Activated T-helper 2 cell treated with anti-CD3 and anti-CD28 coated beads, Interferon-gamma antibody, Interleukin-2, Interleukin-4, amounts not matched to agents 10 μg/mL and 5 μg/mL and 100 μg/mL, durations not matched to agents 14 hours and 24 hours and 36 hours (primary cell): ENCODE measurements at regions not wholly inside any gene's neighbourhood (a gene's known extent, or its start where the extent isn't known, plus 50 kb on each side); places are given as distances from the start of the nearest gene placed in this dataset.
"Not testable (repeated sequence)": the region's sequence is repeated elsewhere in the genome, so short reads cannot be mapped to it uniquely, and the experiment has no call there.

ENCODE experiments used
- DNase-seq: peaks from one replicate; pipeline ENCODE4 v3.0.0; 2021; ENCODE audit warnings: low spot score
- H3K27ac Mint-ChIP-seq: one replicate; pipeline ENCODE4 v1.8.0; 2021; ENCODE audit warnings: mixed read lengths
- H3K27me3 Mint-ChIP-seq: one replicate; pipeline ENCODE4 v1.8.0; 2021; ENCODE audit warnings: low read depth, mixed read lengths
- H3K36me3 Mint-ChIP-seq: one replicate; pipeline ENCODE4 v1.8.0; 2021; ENCODE audit warnings: low read depth, mixed read lengths
- H3K4me1 Mint-ChIP-seq: one replicate; pipeline ENCODE4 v1.8.0; 2021; ENCODE audit warnings: low read depth, mixed read lengths
- H3K4me3 Mint-ChIP-seq: one replicate; pipeline ENCODE4 v1.8.0; 2021; ENCODE audit warnings: low read depth, mild to moderate bottlenecking, moderate library complexity, mixed read lengths
- H3K9me3 Mint-ChIP-seq: one replicate; pipeline ENCODE4 v1.8.0; 2021; ENCODE audit warnings: mixed read lengths
- intact Hi-C: fragments of 100-400 bp; cut with micrococcal nuclease; formaldehyde crosslinking; loops from one replicate; pipeline ENCODE4 v1.15.1; 2023

DNA sequence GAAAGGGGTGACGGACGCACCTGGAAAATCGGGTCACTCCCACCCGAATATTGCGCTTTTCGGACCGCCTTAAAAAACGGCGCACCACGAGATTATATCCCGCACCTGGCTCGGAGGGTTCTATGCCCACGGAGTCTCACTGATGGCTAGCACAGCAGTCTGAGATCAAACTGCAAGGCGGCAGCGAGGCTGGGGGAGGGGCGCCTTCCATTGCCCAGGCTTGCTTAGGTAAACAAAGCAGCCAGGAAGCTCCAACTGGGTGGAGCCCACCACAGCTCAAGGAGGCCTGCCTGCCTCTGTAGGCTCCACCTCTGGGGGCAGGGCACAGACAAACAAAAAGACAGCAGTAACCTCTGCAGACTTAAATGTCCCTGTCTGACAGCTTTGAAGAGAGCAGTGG lies 188.8 kb downstream of the SPRY2 start:
- intact Hi-C loops, H3K27ac Mint-ChIP-seq, DNase-seq, H3K36me3 Mint-ChIP-seq, H3K4me1 Mint-ChIP-seq, H3K9me3 Mint-ChIP-seq, H3K27me3 Mint-ChIP-seq, H3K4me3 Mint-ChIP-seq: not testable (repeated sequence)

DNA sequence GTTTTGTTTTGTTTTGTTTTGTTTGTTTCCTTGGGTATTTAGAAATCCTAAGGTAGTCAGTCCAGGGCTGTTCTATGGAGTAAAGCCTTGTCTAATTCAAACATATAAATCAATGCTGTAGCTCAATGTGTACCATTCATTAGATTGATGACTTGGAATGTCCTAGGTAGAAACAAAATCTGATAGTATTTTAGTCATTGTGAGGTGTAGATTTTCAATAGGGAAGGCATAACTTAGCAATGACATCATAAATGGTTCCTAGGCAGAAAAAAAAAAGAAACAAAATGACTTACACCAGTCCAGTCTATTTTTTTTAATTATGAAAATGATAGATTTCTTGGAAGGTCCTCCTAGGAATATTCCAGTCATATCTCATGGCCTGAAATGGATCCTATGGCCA lies 189.9 kb downstream of the SPRY2 start:
- Mint-ChIP-seq H3K9me3 (no peaks in the 10 kb centered on the region), H3K4me1 (no peaks in the 10 kb centered on the region), H3K4me3 (no peak overlapping the region), H3K27ac (no peak overlapping the region), H3K36me3 (no peaks in the 10 kb centered on the region), H3K27me3 (no peaks in the 10 kb centered on the region)
- intact Hi-C loops, result no loop called here
- no peak for DNase-seq

DNA sequence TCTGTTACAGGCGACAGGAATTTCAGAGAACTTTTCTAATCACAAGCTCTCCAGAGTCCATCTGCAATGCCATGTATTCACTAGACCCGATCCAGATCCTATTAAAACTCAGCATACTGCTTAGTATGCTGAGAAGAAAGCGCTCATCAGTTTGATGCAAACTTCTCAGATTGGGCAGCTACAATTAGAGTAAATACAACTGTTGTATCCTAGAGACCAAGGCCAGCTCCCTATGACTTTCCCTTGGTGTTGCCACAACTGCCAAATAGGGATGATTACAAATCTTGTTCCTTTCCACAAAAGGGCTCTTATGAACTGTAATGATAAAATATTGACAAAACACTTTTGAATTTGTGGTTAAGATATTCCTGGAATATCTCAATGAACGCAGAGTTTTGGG lies 191.2 kb downstream of the SPRY2 start:
- no peaks in the 10 kb centered on the region for H3K4me1 Mint-ChIP-seq
- H3K27me3 Mint-ChIP-seq, result no peaks in the 10 kb centered on the region
- no peaks in the 10 kb centered on the region for H3K36me3 Mint-ChIP-seq
- H3K27ac Mint-ChIP-seq, result no peak overlapping the region
- intact Hi-C loops, result no loop called here
- H3K4me3 Mint-ChIP-seq, result no peak overlapping the region
- no peaks in the 10 kb centered on the region for H3K9me3 Mint-ChIP-seq
- DNase-seq, result no peak

DNA sequence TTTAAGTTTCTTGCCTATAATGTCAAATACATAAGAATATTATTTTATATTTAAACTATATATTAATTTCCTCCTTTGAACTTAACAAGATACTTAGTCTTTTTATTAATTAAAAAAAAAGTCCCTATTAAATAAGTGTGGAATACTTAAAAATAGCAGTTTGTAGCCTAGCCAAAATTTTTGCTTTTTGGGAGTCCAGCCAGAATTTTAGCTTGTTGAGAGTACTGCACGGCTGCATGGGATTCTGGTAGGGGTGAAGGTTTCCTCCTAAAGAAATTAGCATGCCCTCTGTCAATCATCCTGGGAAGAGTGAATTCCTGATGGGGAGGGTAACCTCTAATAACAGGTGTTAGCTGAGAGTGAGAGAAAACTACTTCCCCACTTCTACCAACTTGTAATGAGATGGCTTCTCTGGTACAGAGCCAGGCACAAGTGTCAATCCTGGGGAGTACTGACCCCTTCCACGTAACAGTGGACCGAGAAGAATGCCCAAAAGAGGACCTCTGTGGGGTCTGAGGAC lies 195.7 kb downstream of the SPRY2 start:
- no peaks in the 10 kb centered on the region for H3K4me1 Mint-ChIP-seq
- intact Hi-C loops, result no loop called here
- H3K36me3 Mint-ChIP-seq, result no peaks in the 10 kb centered on the region
- DNase-seq, result no peak
- H3K4me3 Mint-ChIP-seq, result no peak overlapping the region
- H3K27me3 Mint-ChIP-seq, result no peaks in the 10 kb centered on the region
- H3K9me3 Mint-ChIP-seq, result no peaks in the 10 kb centered on the region
- H3K27ac Mint-ChIP-seq, result no peak overlapping the region

DNA sequence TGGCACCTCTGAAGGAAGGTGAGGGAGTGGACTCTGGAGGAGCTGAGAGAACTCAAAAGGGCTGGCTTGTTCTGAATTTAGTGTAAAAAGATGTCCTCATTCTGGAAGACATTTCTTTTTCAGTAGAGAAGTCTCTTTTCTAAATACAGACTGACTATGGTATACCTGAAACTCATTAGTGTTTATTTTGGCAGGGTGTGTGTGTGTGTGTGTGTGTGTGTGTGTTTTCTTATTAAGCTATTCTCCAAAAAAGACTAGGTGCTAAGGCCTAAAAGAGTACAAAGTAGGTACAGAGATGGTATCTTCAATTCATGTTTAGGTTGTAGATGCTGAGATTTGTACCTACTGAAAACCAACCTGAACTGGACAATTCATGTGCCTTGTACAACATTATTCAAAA lies 196.4 kb downstream of the SPRY2 start:
- intact Hi-C loops, result no loop called here
- no peaks in the 10 kb centered on the region for H3K36me3 Mint-ChIP-seq
- no peak overlapping the region for H3K4me3 Mint-ChIP-seq
- H3K27me3 Mint-ChIP-seq, result no peaks in the 10 kb centered on the region
- H3K27ac Mint-ChIP-seq, result no peak overlapping the region
- DNase-seq, result no peak
- no peaks in the 10 kb centered on the region for H3K9me3 Mint-ChIP-seq
- no peaks in the 10 kb centered on the region for H3K4me1 Mint-ChIP-seq

DNA sequence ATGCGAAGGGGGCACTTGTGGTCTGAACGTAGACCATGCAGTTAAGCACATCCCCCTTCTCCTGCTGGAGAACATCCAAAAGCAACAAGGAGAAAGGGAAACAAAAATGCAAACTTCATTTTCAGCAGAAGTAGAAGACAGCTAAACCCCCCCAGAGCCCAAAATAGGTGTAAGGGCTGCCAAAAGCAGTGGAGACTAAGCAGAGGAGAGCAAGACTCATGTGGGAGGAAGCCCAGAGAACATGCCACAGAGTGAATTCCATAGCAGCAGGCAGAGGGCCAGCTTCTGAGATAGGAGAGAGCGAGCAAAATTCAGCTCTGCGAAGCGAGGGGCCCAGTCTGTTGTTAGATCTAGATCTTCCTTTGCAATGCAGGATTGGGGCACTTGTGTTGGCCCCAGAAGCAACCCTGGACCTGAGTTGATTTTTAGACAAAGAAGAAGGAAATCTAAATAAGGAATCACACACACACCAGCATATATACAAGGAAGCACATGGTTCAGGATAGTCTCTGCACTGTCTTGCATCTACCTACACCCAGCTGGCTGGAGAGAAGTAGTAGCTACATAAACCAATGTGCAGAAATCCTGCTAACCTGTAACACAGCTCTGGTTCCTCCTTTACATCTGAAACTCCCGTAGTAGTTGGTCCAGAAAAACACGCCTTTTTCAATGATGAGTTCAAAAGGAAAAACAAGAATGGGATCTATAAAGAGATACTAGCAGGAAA lies 199.6 kb downstream of the SPRY2 start:
- Mint-ChIP-seq H3K27me3 (no peaks in the 10 kb centered on the region), H3K9me3 (no peaks in the 10 kb centered on the region), H3K4me1 (no peaks in the 10 kb centered on the region), H3K27ac (no peak overlapping the region), H3K36me3 (no peaks in the 10 kb centered on the region), H3K4me3 (no peak overlapping the region)
- intact Hi-C loops, result no loop called here
- no peak for DNase-seq

DNA sequence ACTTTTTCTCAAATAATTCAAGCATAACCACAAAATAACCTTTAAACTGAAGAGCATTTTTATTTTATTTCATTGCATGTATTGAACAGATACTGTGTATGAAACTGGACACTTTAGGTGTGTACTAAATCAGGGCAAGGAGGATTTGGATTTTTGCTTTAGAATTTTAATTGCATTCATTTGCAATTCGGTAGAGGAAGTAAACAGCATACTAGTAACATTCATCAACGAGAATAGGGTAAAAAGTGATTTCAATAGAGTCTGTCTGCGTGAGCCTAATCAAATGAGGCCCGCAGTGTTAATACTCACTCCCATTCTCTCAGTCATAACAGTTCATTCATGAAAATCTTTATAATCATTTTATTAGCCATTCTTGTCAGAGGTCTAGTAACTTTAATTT lies 200.2 kb downstream of the SPRY2 start:
- H3K27ac Mint-ChIP-seq, result no peak overlapping the region
- no peaks in the 10 kb centered on the region for H3K36me3 Mint-ChIP-seq
- no peaks in the 10 kb centered on the region for H3K4me1 Mint-ChIP-seq
- H3K27me3 Mint-ChIP-seq, result no peaks in the 10 kb centered on the region
- no peaks in the 10 kb centered on the region for H3K9me3 Mint-ChIP-seq
- DNase-seq, result no peak
- intact Hi-C loops, result no loop called here
- no peak overlapping the region for H3K4me3 Mint-ChIP-seq

DNA sequence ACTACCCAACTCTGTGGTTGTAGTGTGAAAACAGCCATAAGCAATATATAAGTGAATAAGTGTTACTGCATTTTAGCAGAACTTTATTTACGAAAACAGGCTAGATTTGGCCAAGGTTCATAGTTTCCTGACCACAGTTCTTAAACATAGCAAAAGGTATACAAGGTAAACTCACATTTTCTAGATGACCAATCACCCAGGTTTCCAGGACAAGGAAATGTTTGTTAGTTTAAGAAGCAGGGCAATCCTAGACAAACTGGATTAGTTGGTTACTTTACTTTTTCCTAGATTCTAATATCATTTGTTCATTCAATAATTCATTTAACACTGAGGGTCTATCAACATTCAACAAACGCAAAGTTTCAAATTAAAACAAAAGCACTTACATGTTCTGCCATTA lies 201.7 kb downstream of the SPRY2 start:
- Mint-ChIP-seq H3K4me1 (no peaks in the 10 kb centered on the region), H3K27me3 (no peaks in the 10 kb centered on the region), H3K27ac (no peak overlapping the region), H3K4me3 (no peak overlapping the region), H3K9me3 (no peaks in the 10 kb centered on the region), H3K36me3 (no peaks in the 10 kb centered on the region)
- DNase-seq, result no peak
- intact Hi-C loops, result no loop called here

DNA sequence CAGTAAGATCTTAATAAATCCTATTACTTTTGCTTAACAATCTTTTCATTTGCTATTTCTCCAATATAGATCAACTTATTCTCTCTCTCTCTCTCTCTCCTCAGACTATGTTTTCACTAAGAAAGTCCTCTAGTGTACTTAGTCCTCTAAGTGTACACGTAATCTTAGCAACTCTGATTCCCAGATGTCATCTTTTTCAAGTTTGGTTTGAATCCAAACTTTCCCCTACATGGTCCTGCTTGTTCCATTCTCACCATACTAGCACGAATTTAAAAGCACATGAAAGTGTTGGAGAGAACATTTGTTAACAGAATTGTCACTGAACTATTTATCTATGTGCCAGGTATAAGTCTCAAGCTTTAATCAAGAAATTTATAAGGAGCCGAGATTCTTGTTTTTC lies 202.9 kb downstream of the SPRY2 start:
- H3K36me3 Mint-ChIP-seq, result no peaks in the 10 kb centered on the region
- no peak for DNase-seq
- H3K27me3 Mint-ChIP-seq, result no peaks in the 10 kb centered on the region
- intact Hi-C loops, result no loop called here
- no peak overlapping the region for H3K4me3 Mint-ChIP-seq
- H3K27ac Mint-ChIP-seq, result no peak overlapping the region
- no peaks in the 10 kb centered on the region for H3K9me3 Mint-ChIP-seq
- no peaks in the 10 kb centered on the region for H3K4me1 Mint-ChIP-seq

DNA sequence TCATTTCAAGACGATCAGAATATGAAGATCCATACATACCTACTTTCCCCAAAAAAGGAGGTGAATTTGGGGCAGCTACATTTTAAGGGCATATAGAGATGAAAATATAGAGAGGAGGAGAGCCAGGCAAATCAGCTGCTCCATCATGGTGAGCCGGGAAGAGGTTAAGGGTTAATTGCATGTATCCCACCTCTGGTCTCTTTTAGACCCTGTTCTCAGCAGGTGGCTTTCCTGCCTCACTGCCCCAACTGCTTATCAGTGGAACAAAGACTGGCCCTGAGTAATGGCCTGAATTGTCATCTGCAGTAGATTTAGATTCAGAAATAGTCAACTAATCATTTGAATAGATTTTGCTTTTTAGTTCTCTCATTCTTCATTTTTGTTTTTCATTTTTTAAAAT lies 206.6 kb downstream of the SPRY2 start:
- DNase-seq, result no peak
- intact Hi-C loops, result no loop called here
- H3K4me3 Mint-ChIP-seq, result no peak overlapping the region
- no peaks in the 10 kb centered on the region for H3K9me3 Mint-ChIP-seq
- no peaks in the 10 kb centered on the region for H3K4me1 Mint-ChIP-seq
- no peaks in the 10 kb centered on the region for H3K36me3 Mint-ChIP-seq
- H3K27ac Mint-ChIP-seq, result no peak overlapping the region
- no peaks in the 10 kb centered on the region for H3K27me3 Mint-ChIP-seq

DNA sequence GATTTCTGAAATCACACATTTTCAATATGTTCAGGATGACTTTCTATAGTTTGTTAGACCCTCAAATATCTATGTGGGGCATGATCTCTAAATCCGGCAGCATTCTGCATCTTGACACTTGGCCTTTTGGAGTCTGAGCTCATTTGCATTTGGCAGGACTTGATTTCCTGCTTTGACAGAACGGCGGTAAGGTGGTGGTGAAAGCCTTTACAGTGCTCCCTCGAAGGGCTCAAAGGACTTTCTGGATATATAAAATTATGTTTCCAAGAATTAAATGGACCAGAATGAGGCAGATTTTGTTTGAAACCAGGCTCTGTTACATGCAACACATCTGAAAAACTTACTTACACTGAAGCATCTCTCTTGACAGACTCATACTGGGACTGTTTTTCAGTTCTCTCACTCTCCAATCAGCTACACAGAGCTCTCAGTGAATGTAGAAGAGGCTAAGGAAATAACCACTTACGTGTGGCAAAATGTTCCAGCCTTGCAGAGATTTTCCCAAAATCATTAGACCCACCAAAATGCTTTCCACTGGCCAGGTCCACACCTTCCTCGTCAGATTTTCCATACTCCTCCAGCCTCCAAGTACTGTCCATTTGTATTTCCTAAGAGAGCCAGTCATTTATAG lies 207.2 kb downstream of the SPRY2 start:
- Mint-ChIP-seq H3K27ac (no peak overlapping the region), H3K36me3 (no peaks in the 10 kb centered on the region), H3K4me3 (no peak overlapping the region), H3K9me3 (no peaks in the 10 kb centered on the region), H3K4me1 (no peaks in the 10 kb centered on the region), H3K27me3 (no peaks in the 10 kb centered on the region)
- no peak for DNase-seq
- intact Hi-C loops, result no loop called here

DNA sequence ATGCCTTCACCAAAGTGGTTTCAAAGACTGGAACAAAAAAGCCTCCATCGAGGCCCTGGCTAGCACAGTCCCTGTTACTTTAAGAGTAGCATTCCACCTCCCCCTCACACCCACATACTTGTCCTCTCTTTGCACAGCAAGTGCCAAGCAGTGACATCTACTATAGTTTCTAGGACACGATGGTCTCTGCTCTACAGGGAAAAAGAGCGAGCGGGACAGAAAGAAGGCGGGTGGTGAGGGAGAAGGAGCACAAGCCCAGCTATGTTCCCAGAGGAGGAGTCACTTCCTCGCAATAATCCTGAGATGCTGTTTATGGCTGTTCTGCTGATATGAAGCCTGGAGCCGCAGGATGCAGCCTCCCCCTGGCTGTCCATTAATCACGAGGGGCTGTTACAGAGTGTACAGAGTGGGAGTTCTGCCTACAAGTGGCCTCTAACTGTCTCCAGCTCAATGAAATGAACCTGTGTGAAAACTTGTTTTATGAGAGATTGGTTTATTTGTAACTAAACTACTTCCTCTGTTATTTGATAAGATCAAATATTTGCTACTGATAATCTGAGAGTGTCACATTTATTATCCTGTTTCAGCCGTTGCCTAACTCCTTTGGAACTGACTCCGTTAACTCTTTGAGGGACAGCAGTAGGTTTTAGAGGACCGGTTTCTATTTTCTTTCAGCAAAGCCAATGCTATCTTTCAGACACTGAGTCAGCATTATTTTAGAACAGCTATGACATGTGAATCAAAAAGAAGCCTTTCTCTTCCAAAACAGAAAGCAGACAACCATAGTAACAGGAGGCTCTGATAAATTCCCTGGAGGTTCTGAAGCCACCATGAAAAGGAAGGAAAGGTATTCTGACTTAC lies 208.0 kb downstream of the SPRY2 start:
- H3K9me3 Mint-ChIP-seq, result no peaks in the 10 kb centered on the region
- H3K4me3 Mint-ChIP-seq, result no peak overlapping the region
- DNase-seq, result no peak
- no peaks in the 10 kb centered on the region for H3K36me3 Mint-ChIP-seq
- H3K4me1 Mint-ChIP-seq, result no peaks in the 10 kb centered on the region
- no peaks in the 10 kb centered on the region for H3K27me3 Mint-ChIP-seq
- intact Hi-C loops, result no loop called here
- no peak overlapping the region for H3K27ac Mint-ChIP-seq

DNA sequence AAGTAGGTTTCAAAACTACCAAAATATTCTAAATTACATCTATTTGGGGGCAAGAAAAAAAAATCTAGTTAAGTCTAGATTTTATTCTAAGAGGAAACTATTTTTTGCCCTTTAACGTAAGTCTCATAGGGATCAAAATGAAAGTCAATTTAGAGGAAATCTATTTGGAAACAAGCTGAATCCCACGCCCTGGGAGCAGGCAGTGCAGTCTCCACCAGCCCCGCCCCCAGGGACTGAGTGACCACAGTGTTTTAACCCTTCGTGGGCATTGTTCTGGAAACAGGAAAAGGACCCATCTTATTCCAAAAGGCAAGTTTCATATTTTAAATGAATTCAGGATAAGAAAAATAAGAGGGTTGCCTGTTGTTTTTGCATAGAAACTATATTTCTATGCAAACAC lies 209.7 kb downstream of the SPRY2 start:
- Mint-ChIP-seq H3K4me3 (no peak overlapping the region), H3K9me3 (no peaks in the 10 kb centered on the region), H3K27ac (no peak overlapping the region), H3K4me1 (no peaks in the 10 kb centered on the region), H3K27me3 (no peaks in the 10 kb centered on the region), H3K36me3 (no peaks in the 10 kb centered on the region)
- no peak for DNase-seq
- intact Hi-C loops, result no loop called here
